Ecto neural progenitor cell (in vitro differentiated cells): ENCODE measurements at regions not wholly inside any gene's neighbourhood (a gene's known extent, or its start where the extent isn't known, plus 50 kb on each side); places are given as distances from the start of the nearest gene placed in this dataset.

Source experiments
- DNase-seq: peaks from one replicate; pipeline ENCODE4 v3.0.0-alpha.2; 2018; ENCODE audit warnings: low spot score

DNA sequence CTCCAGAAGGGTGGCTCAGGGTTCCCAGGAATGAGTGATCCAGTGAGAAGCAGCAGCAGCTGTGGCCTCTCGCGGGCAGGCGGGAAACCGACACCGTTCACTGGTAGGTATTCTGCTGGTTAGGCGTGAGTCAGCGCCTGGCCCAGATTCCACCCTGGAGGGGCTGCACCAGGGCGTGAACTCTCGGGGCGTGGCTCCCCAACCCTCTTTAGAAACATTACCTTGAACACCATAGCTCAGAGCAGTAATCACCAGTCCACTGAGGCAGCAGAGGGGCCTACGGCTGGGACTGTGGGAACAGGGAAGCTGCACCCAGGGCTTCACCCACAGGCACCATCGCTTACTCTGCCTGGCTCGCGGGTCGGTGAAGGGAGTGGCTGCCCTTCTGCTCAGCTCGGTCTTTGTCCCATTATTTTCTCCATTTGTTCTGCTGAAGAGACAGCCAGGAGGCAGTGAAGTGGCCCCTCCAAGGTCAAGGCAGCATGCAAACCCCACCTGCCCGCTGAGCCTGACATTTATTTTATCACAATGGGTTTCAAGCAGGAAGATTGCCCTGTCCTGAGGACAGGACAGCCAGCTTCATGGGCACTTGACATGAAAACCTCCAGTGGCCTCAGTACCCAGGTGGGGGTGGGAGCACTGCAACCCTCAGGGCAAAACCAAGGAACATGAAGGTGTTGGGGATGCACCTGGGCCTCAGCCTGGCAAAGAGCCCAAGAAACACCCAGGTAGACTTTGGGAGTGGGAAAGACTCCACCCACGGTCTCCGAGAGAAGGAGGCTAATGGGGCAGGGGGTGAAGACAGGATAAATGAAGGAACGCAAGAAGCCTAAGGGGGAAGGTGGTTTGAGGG is 51.0 kb upstream of the CD93 start:
- DNase-seq, result no peak

GRCh38 chr20:23135449-23136420 is 49.6 kb upstream of the CD93 start:
- no peak for DNase-seq
